Thoracic aorta (tissue), 2 donors: ENCODE measurements at regions not wholly inside any gene's neighbourhood (a gene's known extent, or its start where the extent isn't known, plus 50 kb on each side); places are given as distances from the start of the nearest gene placed in this dataset.
A peak's percentile ranks its signal among the peaks of the same experiment; 100 is the strongest.

Source experiments
- ATAC-seq: fragments of 150-250 bp; one replicate; pipeline ENCODE4 v1.8.0; 2017; ENCODE audit warnings: low read depth; ENCODE audit not compliant: insufficient number of reproducible peaks, low FRiP score
- DNase-seq: peaks from one replicate; pipeline ENCODE4 v3.0.0-alpha.2; 2020; ENCODE audit warnings: low spot score
- H3K27ac ChIP-seq, 2 donors: fragments of 200-600 bp; sonication (generic); 1 replicate in 1 of 2; 2 replicates in 1 of 2; pipeline ENCODE4 v1.5.1; 2016; ENCODE audit warnings: mild to moderate bottlenecking in 2 of 2, moderate library complexity in 2 of 2
- H3K27me3 ChIP-seq: fragments of 200-600 bp; sonication (generic); replicated peaks from 2 replicates; pipeline ENCODE4 v1.6.0; 2016; ENCODE audit warnings: mild to moderate bottlenecking; ENCODE audit not compliant: insufficient read depth
- H3K36me3 ChIP-seq: fragments of 200-600 bp; sonication (generic); one replicate; pipeline ENCODE4 v1.5.1; 2016
- H3K4me1 ChIP-seq, 2 donors: fragments of 200-600 bp; sonication (generic); 1 replicate in 1 of 2; 2 replicates in 1 of 2; pipeline versions ENCODE4 v1.5.1 to v1.6.0; 2016; ENCODE audit warnings: low read depth in 2 of 2, mild to moderate bottlenecking in 1 of 2; ENCODE audit not compliant: control insufficient read depth in 1 of 2
- H3K4me3 ChIP-seq: fragments of 200-600 bp; sonication (generic); 2 replicates; pipeline ENCODE4 v1.5.1; 2016; ENCODE audit warnings: mild to moderate bottlenecking
- H3K9me3 ChIP-seq: fragments of 200-600 bp; sonication (generic); 2 replicates; pipeline ENCODE4 v1.5.1; 2016
- TF ChIP-seq, protein P1 (sequence below): fragments of 200-600 bp; sonication (generic); IDR thresholded peaks from one replicate; pipeline ENCODE4 v1.5.1; 2019; ENCODE audit warnings: antibody characterized with exemption

DNA sequence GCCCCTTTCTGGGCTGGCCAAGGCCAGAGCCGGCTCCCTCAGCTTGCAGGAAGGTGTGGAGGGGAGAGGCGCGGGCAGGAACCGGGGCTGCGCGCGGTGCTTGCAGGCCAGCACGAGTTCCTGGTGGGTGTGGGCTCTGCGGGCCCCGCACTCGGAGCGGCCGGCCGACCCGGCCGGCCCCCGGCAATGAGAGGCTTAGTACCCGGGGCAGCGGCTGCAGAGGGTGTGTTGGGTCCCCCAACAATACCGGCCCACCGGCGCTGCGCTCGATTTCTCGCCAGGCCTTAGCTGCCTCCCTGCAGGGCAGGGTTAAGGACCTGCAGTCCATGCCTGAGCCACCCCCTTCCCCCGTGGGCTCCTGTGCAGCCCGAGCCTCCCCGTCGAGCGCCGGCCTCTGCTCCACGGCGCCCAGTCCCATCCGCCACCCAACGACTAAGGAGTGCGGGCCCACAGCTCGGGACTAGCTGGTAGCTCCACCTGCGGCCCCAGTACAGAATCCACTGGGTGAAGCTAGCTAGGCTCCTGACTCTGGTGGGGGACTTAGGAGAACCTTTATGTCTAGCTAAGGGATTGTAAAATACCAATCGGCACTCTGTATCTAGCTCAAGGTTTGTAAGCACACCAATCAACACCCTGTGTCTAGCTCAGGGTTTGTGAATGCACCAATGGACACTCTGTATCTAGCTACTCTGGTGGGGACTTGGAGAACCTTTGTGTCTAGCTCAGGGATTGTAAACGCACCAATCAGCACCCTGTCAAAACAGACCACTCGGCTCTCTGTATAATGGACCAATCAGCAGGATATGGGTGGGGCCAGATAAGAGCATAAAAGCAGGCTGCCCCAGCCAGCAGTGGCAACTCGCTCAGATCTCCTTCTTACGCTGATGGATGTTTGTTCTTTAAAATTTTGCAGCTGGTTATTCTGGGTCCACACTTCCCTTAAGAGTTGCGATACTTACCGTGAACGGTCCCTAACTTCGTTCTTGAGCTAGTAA is 167.4 kb upstream of the RREB1 start:
- no peaks in the 10 kb centered on the region for H3K36me3 ChIP-seq
- ATAC-seq (no peak), DNase-seq (no peak)
- TF ChIP-seq, protein P1, sequence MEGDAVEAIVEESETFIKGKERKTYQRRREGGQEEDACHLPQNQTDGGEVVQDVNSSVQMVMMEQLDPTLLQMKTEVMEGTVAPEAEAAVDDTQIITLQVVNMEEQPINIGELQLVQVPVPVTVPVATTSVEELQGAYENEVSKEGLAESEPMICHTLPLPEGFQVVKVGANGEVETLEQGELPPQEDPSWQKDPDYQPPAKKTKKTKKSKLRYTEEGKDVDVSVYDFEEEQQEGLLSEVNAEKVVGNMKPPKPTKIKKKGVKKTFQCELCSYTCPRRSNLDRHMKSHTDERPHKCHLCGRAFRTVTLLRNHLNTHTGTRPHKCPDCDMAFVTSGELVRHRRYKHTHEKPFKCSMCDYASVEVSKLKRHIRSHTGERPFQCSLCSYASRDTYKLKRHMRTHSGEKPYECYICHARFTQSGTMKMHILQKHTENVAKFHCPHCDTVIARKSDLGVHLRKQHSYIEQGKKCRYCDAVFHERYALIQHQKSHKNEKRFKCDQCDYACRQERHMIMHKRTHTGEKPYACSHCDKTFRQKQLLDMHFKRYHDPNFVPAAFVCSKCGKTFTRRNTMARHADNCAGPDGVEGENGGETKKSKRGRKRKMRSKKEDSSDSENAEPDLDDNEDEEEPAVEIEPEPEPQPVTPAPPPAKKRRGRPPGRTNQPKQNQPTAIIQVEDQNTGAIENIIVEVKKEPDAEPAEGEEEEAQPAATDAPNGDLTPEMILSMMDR, result no peak
- no peaks in the 10 kb centered on the region for H3K27me3 ChIP-seq
- no peak overlapping the region for H3K4me3 ChIP-seq
- no peaks in the 10 kb centered on the region for H3K4me1 ChIP-seq
- no peak overlapping the region for H3K27ac ChIP-seq
- H3K9me3 ChIP-seq, result no peaks in the 10 kb centered on the region

DNA sequence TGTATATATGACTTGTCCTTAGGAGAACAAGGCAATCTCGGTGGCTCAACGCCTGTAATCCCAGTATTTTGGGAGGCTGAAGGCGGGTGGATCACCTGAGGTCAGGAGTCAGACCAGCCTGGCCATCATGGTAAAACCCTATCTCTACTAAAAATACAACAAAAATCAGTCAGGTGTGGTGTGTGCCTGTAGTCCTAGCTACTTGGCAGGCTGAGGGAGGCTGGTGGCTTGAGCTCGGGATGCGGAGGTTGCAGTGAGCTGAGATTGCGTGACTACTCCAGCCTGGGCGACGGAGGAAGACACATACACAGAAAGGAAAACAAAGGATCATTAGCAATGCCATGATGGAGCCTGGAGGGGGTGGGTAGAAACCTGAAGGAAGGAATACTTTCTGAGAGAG is 166.6 kb upstream of the RREB1 start:
- DNase-seq, result no peak
- H3K9me3 ChIP-seq, result no peaks in the 10 kb centered on the region
- H3K27me3 ChIP-seq, result no peaks in the 10 kb centered on the region
- H3K4me1 ChIP-seq, result no peaks in the 10 kb centered on the region
- H3K27ac ChIP-seq, result no peak overlapping the region
- H3K36me3 ChIP-seq, result no peaks in the 10 kb centered on the region
- TF ChIP-seq, protein P1, result no peak
- H3K4me3 ChIP-seq, result no peak overlapping the region
- ATAC-seq, result no peak

DNA sequence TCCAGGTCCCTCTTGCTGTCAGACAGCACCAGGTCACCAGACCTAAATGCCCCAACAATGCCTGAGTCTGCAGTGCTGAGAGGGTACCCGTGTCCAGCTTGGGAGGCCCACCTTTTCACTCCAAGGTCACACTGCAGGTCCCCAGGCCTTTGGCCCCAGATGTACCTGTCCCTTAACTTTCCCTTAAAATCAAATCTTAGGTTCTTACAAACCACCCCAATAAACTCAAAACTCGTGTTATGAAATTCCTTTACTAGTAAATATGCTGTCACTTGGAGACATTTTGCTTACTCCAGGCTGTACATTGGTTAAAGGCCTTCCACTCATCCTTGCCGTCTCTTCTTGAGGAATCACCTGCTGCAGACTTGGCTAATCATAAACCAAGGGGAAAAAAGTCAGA is 165.7 kb upstream of the RREB1 start:
- Histone ChIP-seq H3K4me3 (no peak overlapping the region), H3K36me3 (no peaks in the 10 kb centered on the region), H3K27me3 (no peaks in the 10 kb centered on the region), H3K4me1 (no peaks in the 10 kb centered on the region), H3K27ac (no peak overlapping the region), H3K9me3 (no peaks in the 10 kb centered on the region)
- TF ChIP-seq, protein P1, result no peak
- ATAC-seq (no peak), DNase-seq (no peak)

DNA sequence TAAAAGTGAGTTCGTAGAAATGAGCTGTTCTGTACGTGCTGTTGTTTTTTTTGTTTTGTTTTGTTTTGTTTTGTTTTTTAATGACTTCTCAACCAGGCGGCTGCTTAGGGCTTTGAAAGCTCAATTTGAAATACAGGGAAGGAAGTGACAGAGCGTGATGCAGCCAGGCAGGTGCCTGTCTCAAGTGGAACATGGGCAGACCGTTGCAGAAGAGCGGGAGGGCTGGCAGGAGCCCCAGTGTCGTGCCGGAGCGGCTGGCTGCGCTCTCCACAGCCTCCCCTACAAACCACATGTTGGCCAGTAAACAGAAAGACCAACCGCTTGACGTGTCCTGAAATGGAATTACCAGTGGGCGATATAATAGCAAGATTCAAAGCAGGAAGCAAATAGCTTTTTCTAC is 164.9 kb upstream of the RREB1 start:
- DNase-seq (no peak), ATAC-seq (no peak)
- peak overlapping the region; percentile 39 for H3K4me3 ChIP-seq

DNA sequence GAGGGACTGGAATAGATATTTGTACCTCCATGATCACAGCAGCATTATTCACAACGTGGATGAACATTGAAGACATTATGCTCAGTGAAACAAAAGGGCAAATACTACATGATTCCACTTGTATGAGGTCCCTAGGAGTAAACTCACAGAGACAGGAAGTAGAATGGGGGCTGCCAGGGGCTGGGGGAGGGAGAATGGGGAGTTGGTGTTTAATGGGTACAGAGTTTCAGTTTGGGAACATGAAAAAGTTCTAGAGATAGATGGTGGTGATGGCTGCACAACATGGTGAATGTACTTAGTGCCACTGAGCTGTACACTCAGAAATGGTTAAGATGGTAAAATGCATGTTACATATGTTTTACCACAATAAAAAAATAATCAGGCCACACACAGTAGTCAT is 164.3 kb upstream of the RREB1 start:
- no peaks in the 10 kb centered on the region for H3K9me3 ChIP-seq
- ATAC-seq, result no peak
- no peak overlapping the region for H3K27ac ChIP-seq
- no peak overlapping the region for H3K4me3 ChIP-seq
- no peaks in the 10 kb centered on the region for H3K27me3 ChIP-seq
- TF ChIP-seq, protein P1, result no peak
- DNase-seq, result no peak
- no peaks in the 10 kb centered on the region for H3K36me3 ChIP-seq
- no peaks in the 10 kb centered on the region for H3K4me1 ChIP-seq

More for the DNA sequence above, 164.9 kb upstream of the RREB1 start:
- H3K9me3 ChIP-seq, result no peaks in the 10 kb centered on the region
- H3K36me3 ChIP-seq, result no peaks in the 10 kb centered on the region
- H3K27ac ChIP-seq, result no peak overlapping the region
- H3K27me3 ChIP-seq, result no peaks in the 10 kb centered on the region
- TF ChIP-seq, protein P1, result no peak
- H3K4me1 ChIP-seq, result no peaks in the 10 kb centered on the region
